ENCODE measurements at regions not wholly inside any gene's neighbourhood (a gene's known extent, or its start where the extent isn't known, plus 50 kb on each side); places are given as distances from the start of the nearest gene placed in this dataset.

- TF ChIP-seq POLR2A (IDR thresholded peaks at IDR 0.05), result no peak
- TF ChIP-seq CTCF (IDR thresholded peaks at IDR 0.05), result no peak
Measured at GRCh38 chr21:36575306-36575705, 95.4 kb upstream of the CLDN14 start.

All from body of pancreas (tissue), 4 donors.